ENCODE measurements at regions not wholly inside any gene's neighbourhood (a gene's known extent, or its start where the extent isn't known, plus 50 kb on each side); places are given as distances from the start of the nearest gene placed in this dataset.

- TF ChIP-seq, protein P1, sequence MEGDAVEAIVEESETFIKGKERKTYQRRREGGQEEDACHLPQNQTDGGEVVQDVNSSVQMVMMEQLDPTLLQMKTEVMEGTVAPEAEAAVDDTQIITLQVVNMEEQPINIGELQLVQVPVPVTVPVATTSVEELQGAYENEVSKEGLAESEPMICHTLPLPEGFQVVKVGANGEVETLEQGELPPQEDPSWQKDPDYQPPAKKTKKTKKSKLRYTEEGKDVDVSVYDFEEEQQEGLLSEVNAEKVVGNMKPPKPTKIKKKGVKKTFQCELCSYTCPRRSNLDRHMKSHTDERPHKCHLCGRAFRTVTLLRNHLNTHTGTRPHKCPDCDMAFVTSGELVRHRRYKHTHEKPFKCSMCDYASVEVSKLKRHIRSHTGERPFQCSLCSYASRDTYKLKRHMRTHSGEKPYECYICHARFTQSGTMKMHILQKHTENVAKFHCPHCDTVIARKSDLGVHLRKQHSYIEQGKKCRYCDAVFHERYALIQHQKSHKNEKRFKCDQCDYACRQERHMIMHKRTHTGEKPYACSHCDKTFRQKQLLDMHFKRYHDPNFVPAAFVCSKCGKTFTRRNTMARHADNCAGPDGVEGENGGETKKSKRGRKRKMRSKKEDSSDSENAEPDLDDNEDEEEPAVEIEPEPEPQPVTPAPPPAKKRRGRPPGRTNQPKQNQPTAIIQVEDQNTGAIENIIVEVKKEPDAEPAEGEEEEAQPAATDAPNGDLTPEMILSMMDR (IDR thresholded peaks at IDR 0.05; ENCODE audit: insufficient read depth, low read length), result no peak
- TF ChIP-seq GABPA (IDR thresholded peaks at IDR 0.05; ENCODE audit: low read depth), result no peak
- TF ChIP-seq POLR2AphosphoS5 (IDR thresholded peaks at IDR 0.05; ENCODE audit: low read depth), result no peak
Observed at GRCh38 chr3:106965307-106965706, 411.9 kb upstream of the CCDC54 start.

Measured in HL-60 (cell line).